ENCODE measurements at regions not wholly inside any gene's neighbourhood (a gene's known extent, or its start where the extent isn't known, plus 50 kb on each side); places are given as distances from the start of the nearest gene placed in this dataset.

- H3K27ac ChIP-seq = no peak overlapping the region
- H3K27me3 ChIP-seq = no peaks in the 10 kb centered on the region
- TF ChIP-seq EP300 (IDR thresholded peaks at IDR 0.05) = no peak
- no peak for TF ChIP-seq CTCF (IDR thresholded peaks at IDR 0.05)
- TF ChIP-seq POLR2A (IDR thresholded peaks at IDR 0.05) = no peak
- 79 to 87% (median 87%) methylated on average over 3 of the region's 3 CpGs for WGBS, 3 donors
- H3K36me3 ChIP-seq = no peaks in the 10 kb centered on the region
- H3K4me3 ChIP-seq = no peak overlapping the region
- intact Hi-C loops (cut with DNase I) = no loop called here
- H3K9me3 ChIP-seq = no peaks in the 10 kb centered on the region
- no peak for DNase-seq
- no peaks in the 10 kb centered on the region for H3K4me1 ChIP-seq (ENCODE audit: insufficient read depth)
These were observed 1138.5 kb upstream of the PHF14 start for GRCh38 chr7:9835199-9835598.

GRCh38 chr7:9836671-9837070 lies 1137.0 kb upstream of the PHF14 start:
- no peaks in the 10 kb centered on the region for H3K36me3 ChIP-seq
- TF ChIP-seq CTCF (IDR thresholded peaks at IDR 0.05) (no peak), POLR2A (IDR thresholded peaks at IDR 0.05) (no peak), EP300 (IDR thresholded peaks at IDR 0.05) (no peak)
- no peaks in the 10 kb centered on the region for H3K27me3 ChIP-seq
- no peak overlapping the region for H3K27ac ChIP-seq
- H3K4me3 ChIP-seq = no peak overlapping the region
- WGBS, 3 donors = 58 to 76% (median 66%) methylated on average over 1 of the region's 1 CpG
- no peak for DNase-seq
- no peaks in the 10 kb centered on the region for H3K4me1 ChIP-seq (ENCODE audit: insufficient read depth)
- intact Hi-C loops (cut with DNase I) = no loop called here
- H3K9me3 ChIP-seq = no peaks in the 10 kb centered on the region

GRCh38 chr7:9842301-9842700 lies 1131.4 kb upstream of the PHF14 start:
- H3K27me3 ChIP-seq = no peaks in the 10 kb centered on the region
- H3K4me1 ChIP-seq (ENCODE audit: insufficient read depth) = no peaks in the 10 kb centered on the region
- no peak for DNase-seq
- H3K9me3 ChIP-seq = no peaks in the 10 kb centered on the region
- H3K27ac ChIP-seq = no peak overlapping the region
- TF ChIP-seq CTCF (IDR thresholded peaks at IDR 0.05) = no peak
- TF ChIP-seq EP300 (IDR thresholded peaks at IDR 0.05) = no peak
- WGBS, 3 donors = 49 to 73% (median 63%) methylated on average over 2 of the region's 2 CpGs
- no peak overlapping the region for H3K4me3 ChIP-seq
- no peaks in the 10 kb centered on the region for H3K36me3 ChIP-seq
- intact Hi-C loops (cut with DNase I) = no loop called here

- H3K27me3 ChIP-seq = no peaks in the 10 kb centered on the region
- no peaks in the 10 kb centered on the region for H3K4me1 ChIP-seq (ENCODE audit: insufficient read depth)
- TF ChIP-seq POLR2A (IDR thresholded peaks at IDR 0.05) (no peak), EP300 (IDR thresholded peaks at IDR 0.05) (no peak), CTCF (IDR thresholded peaks at IDR 0.05) (no peak)
- no peaks in the 10 kb centered on the region for H3K9me3 ChIP-seq
- no peak overlapping the region for H3K27ac ChIP-seq
- DNase-seq = no peak
- intact Hi-C loops (cut with DNase I) = no loop called here
- H3K4me3 ChIP-seq = no peak overlapping the region
- WGBS, 3 donors = 71 to 98% (median 81%) methylated on average over 3 of the region's 3 CpGs
- no peaks in the 10 kb centered on the region for H3K36me3 ChIP-seq
These were observed 1126.8 kb upstream of the PHF14 start for GRCh38 chr7:9846902-9847301.

GRCh38 chr7:9854605-9855004 lies 1119.1 kb upstream of the PHF14 start:
- no peaks in the 10 kb centered on the region for H3K36me3 ChIP-seq
- H3K4me3 ChIP-seq = no peak overlapping the region
- H3K4me1 ChIP-seq (ENCODE audit: insufficient read depth) = no peaks in the 10 kb centered on the region
- WGBS, 3 donors = 59 to 74% (median 73%) methylated on average over 2 of the region's 2 CpGs
- intact Hi-C loops (cut with DNase I) = no loop called here
- no peak overlapping the region for H3K27ac ChIP-seq
- TF ChIP-seq EP300 (IDR thresholded peaks at IDR 0.05) = no peak
- TF ChIP-seq POLR2A (IDR thresholded peaks at IDR 0.05) = no peak
- TF ChIP-seq CTCF (IDR thresholded peaks at IDR 0.05) = no peak
- no peak for DNase-seq
- no peaks in the 10 kb centered on the region for H3K27me3 ChIP-seq
- H3K9me3 ChIP-seq = no peaks in the 10 kb centered on the region
